ENCODE measurements at regions not wholly inside any gene's neighbourhood (a gene's known extent, or its start where the extent isn't known, plus 50 kb on each side); places are given as distances from the start of the nearest gene placed in this dataset.
"Not testable (repeated sequence)": the region's sequence is repeated elsewhere in the genome, so short reads cannot be mapped to it uniquely, and the experiment has no call there.

DNA sequence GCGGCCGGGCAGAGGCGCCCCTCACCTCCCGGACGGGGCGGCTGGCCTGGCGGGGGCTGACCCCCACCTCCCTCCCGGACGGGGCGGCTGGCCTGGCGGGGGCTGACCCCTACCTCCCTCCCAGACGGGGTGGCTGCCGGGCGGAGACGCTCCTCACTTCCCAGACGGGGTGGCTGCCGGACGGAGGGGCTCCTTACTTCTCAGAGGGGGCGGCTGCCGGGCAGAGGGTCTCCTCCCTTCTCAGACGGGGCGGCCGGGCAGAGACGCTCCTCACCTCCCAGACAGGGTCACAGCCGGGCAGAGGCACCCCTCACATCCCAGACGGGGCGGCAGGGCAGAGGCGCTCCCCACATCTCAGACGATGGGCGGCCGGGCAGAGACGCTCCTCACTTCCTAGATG, 321.8 kb upstream of the SGCG start:
- H3K36me3 ChIP-seq (ENCODE audit: insufficient read depth, low read length); H3K4me1 ChIP-seq (ENCODE audit: insufficient read depth, low read length); H3K27me3 ChIP-seq (ENCODE audit: insufficient read depth, low read length); intact Hi-C loops (cut with micrococcal nuclease); H3K4me3 Mint-ChIP-seq; H3K27ac Mint-ChIP-seq; H3K36me3 Mint-ChIP-seq; CTCF ChIA-PET (ENCODE audit: partially characterized antibody); POLR2A ChIA-PET (ENCODE audit: partially characterized antibody); H3K27ac ChIP-seq (ENCODE audit: low read depth, low read length); H3K9me3 ChIP-seq (ENCODE audit: control insufficient read depth in 1 of 2, low read length in 2 of 2); H3K27me3 Mint-ChIP-seq; H3K4me3 ChIP-seq (ENCODE audit: low read length in 2 of 2); DNase-seq; H3K9me3 Mint-ChIP-seq; H3K4me1 Mint-ChIP-seq: not testable (repeated sequence)

DNA sequence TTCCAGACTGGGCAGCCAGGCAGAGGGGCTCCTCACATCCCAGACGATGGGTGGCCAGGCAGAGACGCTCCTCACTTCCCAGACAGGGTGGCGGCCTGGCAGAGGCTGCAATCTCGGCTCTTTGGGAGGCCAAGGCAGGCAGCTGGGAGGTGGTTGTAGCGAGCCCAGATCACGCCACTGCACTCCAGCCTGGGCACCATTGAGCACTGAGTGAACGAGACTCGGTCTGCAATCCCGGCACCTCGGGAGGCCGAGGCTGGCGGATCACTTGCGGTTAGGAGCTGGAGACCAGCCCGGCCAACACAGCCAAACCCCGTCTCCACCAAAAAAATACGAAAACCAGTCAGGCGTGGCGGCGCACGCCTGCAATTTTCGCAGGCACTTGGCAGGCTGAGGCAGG, 321.4 kb upstream of the SGCG start:
- H3K27me3 Mint-ChIP-seq; CTCF ChIA-PET (ENCODE audit: partially characterized antibody); H3K9me3 Mint-ChIP-seq; H3K4me3 ChIP-seq (ENCODE audit: low read length in 2 of 2); POLR2A ChIA-PET (ENCODE audit: partially characterized antibody); H3K27ac Mint-ChIP-seq; DNase-seq; H3K4me1 ChIP-seq (ENCODE audit: insufficient read depth, low read length); intact Hi-C loops (cut with micrococcal nuclease); H3K27ac ChIP-seq (ENCODE audit: low read depth, low read length); H3K27me3 ChIP-seq (ENCODE audit: insufficient read depth, low read length); H3K36me3 ChIP-seq (ENCODE audit: insufficient read depth, low read length); H3K36me3 Mint-ChIP-seq; H3K4me3 Mint-ChIP-seq; H3K4me1 Mint-ChIP-seq; H3K9me3 ChIP-seq (ENCODE audit: control insufficient read depth in 1 of 2, low read length in 2 of 2): not testable (repeated sequence)

DNA sequence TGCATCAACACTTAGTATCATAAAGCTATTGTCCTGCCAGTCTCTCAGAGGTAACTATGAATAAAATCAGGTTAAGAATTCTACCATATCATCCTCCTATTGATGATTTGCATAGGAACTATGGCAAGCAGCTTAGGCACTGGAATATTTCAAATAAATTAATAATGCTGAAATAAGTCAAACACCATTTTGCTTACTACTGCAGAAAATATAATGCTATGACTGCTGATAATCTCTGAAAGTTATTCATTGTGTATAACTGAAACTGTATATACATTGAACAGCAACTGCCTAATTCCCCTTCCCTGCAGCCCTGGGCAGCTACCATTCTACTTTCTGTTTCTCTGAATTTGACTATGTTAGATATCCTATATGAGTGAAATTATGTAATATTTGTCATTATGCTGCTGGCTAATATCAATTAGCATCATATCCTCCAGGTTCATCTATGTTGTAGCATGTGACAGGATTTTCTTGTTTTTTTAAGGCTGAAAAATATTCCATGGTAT, 318.8 kb upstream of the SGCG start:
- H3K4me1 Mint-ChIP-seq: no peaks in the 10 kb centered on the region
- H3K4me3 Mint-ChIP-seq: no peak overlapping the region
- H3K27me3 Mint-ChIP-seq: no peaks in the 10 kb centered on the region
- no peaks in the 10 kb centered on the region for H3K36me3 Mint-ChIP-seq
- ChIA-PET CTCF (ENCODE audit: partially characterized antibody) (no interaction called here), POLR2A (ENCODE audit: partially characterized antibody) (no interaction called here)
- no peak overlapping the region for H3K27ac Mint-ChIP-seq
- Histone ChIP-seq H3K27me3 (ENCODE audit: insufficient read depth, low read length) (no peaks in the 10 kb centered on the region), H3K9me3 (ENCODE audit: control insufficient read depth in 1 of 2, low read length in 2 of 2) (no peaks in the 10 kb centered on the region), H3K4me3 (ENCODE audit: low read length in 2 of 2) (no peak overlapping the region), H3K27ac (ENCODE audit: low read depth, low read length) (no peak overlapping the region), H3K36me3 (ENCODE audit: insufficient read depth, low read length) (no peaks in the 10 kb centered on the region), H3K4me1 (ENCODE audit: insufficient read depth, low read length) (no peaks in the 10 kb centered on the region)
- DNase-seq: no peak
- peaks cover 0 to 7% (median 0%) of the 10 kb centered on the region in 8 donors for H3K9me3 Mint-ChIP-seq
- intact Hi-C loops (cut with micrococcal nuclease): no loop called here

DNA sequence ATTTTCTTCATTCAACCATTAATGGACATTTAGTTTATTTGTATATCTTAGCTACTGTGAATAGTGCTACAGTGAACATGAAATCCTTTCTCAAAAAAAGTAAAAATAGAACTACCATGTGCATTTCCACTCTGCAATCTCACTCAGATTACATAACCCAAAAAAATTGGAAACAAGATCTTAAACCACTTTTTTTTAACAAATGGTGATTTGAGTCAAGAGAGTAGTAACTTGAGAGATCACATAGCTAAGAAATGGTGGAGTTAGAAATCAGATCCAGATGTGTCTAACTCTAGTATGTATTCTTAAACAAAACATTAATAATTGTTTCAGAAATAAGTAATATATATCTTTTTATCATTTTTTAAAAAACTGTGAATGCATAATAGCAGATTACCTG, 318.3 kb upstream of the SGCG start:
- no peaks in the 10 kb centered on the region for H3K27me3 Mint-ChIP-seq
- CTCF ChIA-PET (ENCODE audit: partially characterized antibody): no interaction called here

DNA sequence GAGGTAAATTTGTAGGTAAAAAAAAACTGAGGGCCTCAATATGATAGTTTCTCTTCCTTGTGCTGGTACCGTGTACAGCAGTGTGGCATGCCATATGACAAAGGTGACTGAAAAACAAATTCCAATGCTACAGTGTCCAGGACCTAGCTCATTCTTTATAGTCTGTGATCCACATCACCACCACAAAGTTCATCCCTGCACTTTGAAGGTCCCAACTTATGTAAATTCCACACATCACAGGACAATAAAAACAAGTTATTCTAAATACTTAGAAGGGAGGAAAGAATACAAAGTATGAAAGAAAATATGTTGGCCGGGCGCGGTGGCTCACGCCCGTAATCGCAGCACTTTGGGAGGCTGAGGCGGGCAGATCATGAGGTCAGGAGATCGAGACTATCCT, 314.6 kb upstream of the SGCG start:
- peaks cover 0 to 2% (median 0%) of the 10 kb centered on the region in 8 donors for H3K9me3 Mint-ChIP-seq
- H3K36me3 ChIP-seq (ENCODE audit: insufficient read depth, low read length): no peaks in the 10 kb centered on the region
- intact Hi-C loops (cut with micrococcal nuclease): no loop called here
- H3K4me3 Mint-ChIP-seq: no peak overlapping the region
- DNase-seq: no peak
- H3K27ac ChIP-seq (ENCODE audit: low read depth, low read length): no peak overlapping the region
- POLR2A ChIA-PET (ENCODE audit: partially characterized antibody): no interaction called here
- no peaks in the 10 kb centered on the region for H3K36me3 Mint-ChIP-seq
- H3K4me1 Mint-ChIP-seq: no peaks in the 10 kb centered on the region
- H3K27me3 ChIP-seq (ENCODE audit: insufficient read depth, low read length): no peaks in the 10 kb centered on the region
- CTCF ChIA-PET (ENCODE audit: partially characterized antibody): no interaction called here
- no peaks in the 10 kb centered on the region for H3K27me3 Mint-ChIP-seq
- no peaks in the 10 kb centered on the region for H3K4me1 ChIP-seq (ENCODE audit: insufficient read depth, low read length)
- no peaks in the 10 kb centered on the region for H3K9me3 ChIP-seq (ENCODE audit: control insufficient read depth in 1 of 2, low read length in 2 of 2)
- H3K27ac Mint-ChIP-seq: no peak overlapping the region
- no peak overlapping the region for H3K4me3 ChIP-seq (ENCODE audit: low read length in 2 of 2)

More for the DNA sequence above, 318.3 kb upstream of the SGCG start:
- intact Hi-C loops (cut with micrococcal nuclease): no loop called here
- Mint-ChIP-seq H3K4me3 (no peak overlapping the region), H3K4me1 (no peaks in the 10 kb centered on the region), H3K36me3 (no peaks in the 10 kb centered on the region), H3K9me3 (peaks cover 0 to 7% (median 0%) of the 10 kb centered on the region in 8 donors), H3K27ac (no peak overlapping the region)
- H3K36me3 ChIP-seq (ENCODE audit: insufficient read depth, low read length): no peaks in the 10 kb centered on the region
- H3K9me3 ChIP-seq (ENCODE audit: control insufficient read depth in 1 of 2, low read length in 2 of 2): no peaks in the 10 kb centered on the region
- H3K27ac ChIP-seq (ENCODE audit: low read depth, low read length): no peak overlapping the region
- no peaks in the 10 kb centered on the region for H3K4me1 ChIP-seq (ENCODE audit: insufficient read depth, low read length)
- H3K27me3 ChIP-seq (ENCODE audit: insufficient read depth, low read length): no peaks in the 10 kb centered on the region
- no peak for DNase-seq
- H3K4me3 ChIP-seq (ENCODE audit: low read length in 2 of 2): no peak overlapping the region
- POLR2A ChIA-PET (ENCODE audit: partially characterized antibody): no interaction called here

DNA sequence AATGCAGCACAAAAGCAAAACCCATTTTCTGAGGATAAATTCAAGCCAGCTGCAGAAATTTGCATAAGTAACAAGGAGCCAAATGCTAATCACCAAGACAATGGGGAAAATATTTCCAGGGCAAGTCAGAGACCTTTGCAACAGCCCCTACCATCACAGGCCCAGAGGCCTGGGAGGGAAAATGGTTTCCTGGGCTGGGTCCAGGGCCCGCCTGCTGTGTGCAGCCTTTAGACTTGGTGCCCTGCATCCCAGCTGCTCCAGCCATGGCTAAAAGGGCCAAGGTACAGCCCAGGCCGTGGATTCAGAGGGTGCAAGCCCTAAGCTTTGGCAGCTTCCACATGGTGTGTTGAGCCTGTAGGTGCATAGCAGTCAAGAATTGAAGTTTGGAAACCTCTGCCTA, 309.5 kb upstream of the SGCG start:
- H3K27ac Mint-ChIP-seq: no peak overlapping the region
- no peaks in the 10 kb centered on the region for H3K4me1 Mint-ChIP-seq
- Histone ChIP-seq H3K4me1 (ENCODE audit: insufficient read depth, low read length) (no peaks in the 10 kb centered on the region), H3K36me3 (ENCODE audit: insufficient read depth, low read length) (no peaks in the 10 kb centered on the region), H3K9me3 (ENCODE audit: control insufficient read depth in 1 of 2, low read length in 2 of 2) (no peaks in the 10 kb centered on the region), H3K4me3 (ENCODE audit: low read length in 2 of 2) (no peak overlapping the region), H3K27ac (ENCODE audit: low read depth, low read length) (no peak overlapping the region), H3K27me3 (ENCODE audit: insufficient read depth, low read length) (no peaks in the 10 kb centered on the region)
- POLR2A ChIA-PET (ENCODE audit: partially characterized antibody): no interaction called here
- DNase-seq: no peak
- H3K27me3 Mint-ChIP-seq: no peaks in the 10 kb centered on the region
- no peaks in the 10 kb centered on the region for H3K36me3 Mint-ChIP-seq
- intact Hi-C loops (cut with micrococcal nuclease): no loop called here
- peaks cover 0 to 13% (median 3%) of the 10 kb centered on the region in 8 donors for H3K9me3 Mint-ChIP-seq
- no peak overlapping the region for H3K4me3 Mint-ChIP-seq
- CTCF ChIA-PET (ENCODE audit: partially characterized antibody): no interaction called here

DNA sequence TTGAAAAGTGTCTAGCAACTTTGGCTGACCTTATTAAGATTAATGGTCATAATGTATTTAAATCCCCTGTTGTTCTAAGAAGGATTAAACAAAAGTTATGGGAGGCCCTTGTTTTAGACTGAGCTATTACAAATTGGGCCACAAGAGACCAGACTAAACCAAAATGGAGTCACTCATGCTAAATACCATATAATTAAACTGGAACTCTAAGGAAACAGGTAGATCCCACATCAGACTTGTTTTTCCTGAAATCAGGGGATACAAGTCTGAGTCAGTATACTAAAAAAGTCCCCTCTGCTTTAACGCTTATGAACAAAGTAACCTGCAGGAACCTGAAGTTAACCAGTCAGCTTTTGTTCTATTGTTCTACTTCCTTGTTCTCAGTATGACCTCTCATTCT, 305.9 kb upstream of the SGCG start:
- H3K27me3 ChIP-seq (ENCODE audit: insufficient read depth, low read length): no peaks in the 10 kb centered on the region
- Mint-ChIP-seq H3K27ac (no peak overlapping the region), H3K9me3 (peaks cover 2 to 13% (median 5%) of the 10 kb centered on the region in 8 donors), H3K4me1 (no peaks in the 10 kb centered on the region), H3K4me3 (no peak overlapping the region), H3K27me3 (no peaks in the 10 kb centered on the region), H3K36me3 (no peaks in the 10 kb centered on the region)
- no peaks in the 10 kb centered on the region for H3K4me1 ChIP-seq (ENCODE audit: insufficient read depth, low read length)
- ChIA-PET CTCF (ENCODE audit: partially characterized antibody) (no interaction called here), POLR2A (ENCODE audit: partially characterized antibody) (no interaction called here)
- intact Hi-C loops (cut with micrococcal nuclease): no loop called here
- H3K4me3 ChIP-seq (ENCODE audit: low read length in 2 of 2): no peak overlapping the region
- no peaks in the 10 kb centered on the region for H3K36me3 ChIP-seq (ENCODE audit: insufficient read depth, low read length)
- no peak overlapping the region for H3K27ac ChIP-seq (ENCODE audit: low read depth, low read length)
- DNase-seq: no peak
- no peaks in the 10 kb centered on the region for H3K9me3 ChIP-seq (ENCODE audit: control insufficient read depth in 1 of 2, low read length in 2 of 2)

DNA sequence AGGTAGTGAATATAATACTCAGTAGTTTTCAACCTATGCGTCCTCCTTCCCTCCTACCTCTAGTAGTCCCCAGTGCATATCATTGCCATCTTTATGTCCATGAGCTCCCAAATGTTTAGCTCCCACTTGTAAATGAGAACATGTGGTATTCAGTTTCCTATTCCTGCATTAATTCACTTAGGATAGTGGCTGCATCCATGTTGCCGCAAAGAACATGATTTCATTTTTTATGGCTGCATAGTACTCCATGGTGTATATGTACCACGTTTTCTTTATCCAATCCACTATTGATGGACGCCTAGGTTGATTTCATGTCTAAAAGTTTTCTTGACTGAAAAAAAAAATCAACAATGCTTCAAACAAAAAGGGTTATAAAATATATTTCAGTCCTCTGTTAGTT, 303.4 kb upstream of the SGCG start:
- Mint-ChIP-seq H3K4me1 (no peaks in the 10 kb centered on the region), H3K27ac (no peak overlapping the region), H3K4me3 (no peak overlapping the region), H3K9me3 (peaks cover 0 to 9% (median 5%) of the 10 kb centered on the region in 8 donors), H3K27me3 (no peaks in the 10 kb centered on the region), H3K36me3 (no peaks in the 10 kb centered on the region)
- no peak for DNase-seq
- POLR2A ChIA-PET (ENCODE audit: partially characterized antibody): no interaction called here
- CTCF ChIA-PET (ENCODE audit: partially characterized antibody): no interaction called here
- no peak overlapping the region for H3K4me3 ChIP-seq (ENCODE audit: low read length in 2 of 2)
- no peaks in the 10 kb centered on the region for H3K9me3 ChIP-seq (ENCODE audit: control insufficient read depth in 1 of 2, low read length in 2 of 2)
- H3K36me3 ChIP-seq (ENCODE audit: insufficient read depth, low read length): no peaks in the 10 kb centered on the region
- H3K4me1 ChIP-seq (ENCODE audit: insufficient read depth, low read length): no peaks in the 10 kb centered on the region
- H3K27me3 ChIP-seq (ENCODE audit: insufficient read depth, low read length): no peaks in the 10 kb centered on the region
- intact Hi-C loops (cut with micrococcal nuclease): no loop called here
- no peak overlapping the region for H3K27ac ChIP-seq (ENCODE audit: low read depth, low read length)

All from CD4-positive, alpha-beta memory T cell (primary cell).